ENCODE measurements at regions not wholly inside any gene's neighbourhood (a gene's known extent, or its start where the extent isn't known, plus 50 kb on each side); places are given as distances from the start of the nearest gene placed in this dataset.

DNA sequence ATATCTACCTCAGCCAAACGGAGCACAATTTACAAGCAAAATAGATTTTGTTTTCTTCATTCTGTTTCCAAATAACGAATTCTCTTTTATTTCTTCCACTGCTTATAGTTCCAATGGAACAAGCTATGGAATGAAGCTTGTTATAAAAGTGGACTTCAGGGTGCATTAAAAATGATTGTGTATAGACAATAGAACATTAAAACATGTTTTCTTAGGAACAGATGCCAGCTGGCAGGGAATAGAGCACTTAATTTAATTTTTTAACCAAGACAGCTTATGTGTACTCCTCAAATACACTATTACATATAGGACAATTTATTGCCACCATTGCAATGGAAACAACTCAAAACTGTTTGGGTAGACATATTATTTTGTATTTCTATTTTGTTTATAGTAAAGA is 860.1 kb upstream of the TYRP1 start:
- Mint-ChIP-seq H3K9me3 (peaks cover 16% of the 10 kb centered on the region), H3K4me1 (no peaks in the 10 kb centered on the region), H3K27me3 (ENCODE audit: low read depth) (no peaks in the 10 kb centered on the region), H3K27ac (no peak overlapping the region), H3K4me3 (no peak overlapping the region), H3K36me3 (no peaks in the 10 kb centered on the region)
- DNase-seq (ENCODE audit: low spot score in 2 of 2, unreplicated experiment in 2 of 2): no peak
- TF ChIP-seq CTCF (IDR thresholded peaks at IDR 0.05; ENCODE audit: unreplicated experiment): no peak

DNA sequence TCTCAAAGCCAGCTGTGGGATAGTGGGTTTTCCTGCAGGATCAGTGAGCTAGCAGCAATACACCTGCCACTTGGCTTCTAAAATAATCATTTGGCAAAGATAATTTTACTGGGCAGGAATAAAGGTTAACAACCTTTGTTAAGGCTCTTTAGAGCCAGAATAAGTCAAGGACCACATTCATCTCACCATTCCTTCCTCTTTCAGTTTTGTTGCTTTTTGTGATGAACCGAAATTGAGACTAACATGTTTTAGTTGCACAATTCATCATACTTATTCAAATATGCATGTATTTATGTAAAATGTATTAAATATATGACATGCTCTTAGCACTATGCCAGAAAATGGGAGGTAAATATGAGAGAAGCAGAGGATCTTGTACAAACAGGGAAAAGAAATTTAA is 824.4 kb upstream of the TYRP1 start:
- Mint-ChIP-seq H3K9me3 (no peaks in the 10 kb centered on the region), H3K4me1 (peaks cover 11% of the 10 kb centered on the region), H3K36me3 (no peaks in the 10 kb centered on the region), H3K27ac (no peak overlapping the region), H3K4me3 (no peak overlapping the region), H3K27me3 (ENCODE audit: low read depth) (no peaks in the 10 kb centered on the region)
- TF ChIP-seq CTCF (IDR thresholded peaks at IDR 0.05; ENCODE audit: unreplicated experiment): no peak
- no peak for DNase-seq (ENCODE audit: low spot score in 2 of 2, unreplicated experiment in 2 of 2)

- Mint-ChIP-seq H3K4me1 (peaks cover 11% of the 10 kb centered on the region), H3K36me3 (no peaks in the 10 kb centered on the region), H3K4me3 (no peak overlapping the region), H3K27ac (no peak overlapping the region), H3K9me3 (no peaks in the 10 kb centered on the region), H3K27me3 (ENCODE audit: low read depth) (no peaks in the 10 kb centered on the region)
- no peak for TF ChIP-seq CTCF (IDR thresholded peaks at IDR 0.05; ENCODE audit: unreplicated experiment)
- DNase-seq (ENCODE audit: low spot score in 2 of 2, unreplicated experiment in 2 of 2): no peak
These were observed 821.3 kb upstream of the TYRP1 start for GRCh38 chr9:11871852-11872251.

DNA sequence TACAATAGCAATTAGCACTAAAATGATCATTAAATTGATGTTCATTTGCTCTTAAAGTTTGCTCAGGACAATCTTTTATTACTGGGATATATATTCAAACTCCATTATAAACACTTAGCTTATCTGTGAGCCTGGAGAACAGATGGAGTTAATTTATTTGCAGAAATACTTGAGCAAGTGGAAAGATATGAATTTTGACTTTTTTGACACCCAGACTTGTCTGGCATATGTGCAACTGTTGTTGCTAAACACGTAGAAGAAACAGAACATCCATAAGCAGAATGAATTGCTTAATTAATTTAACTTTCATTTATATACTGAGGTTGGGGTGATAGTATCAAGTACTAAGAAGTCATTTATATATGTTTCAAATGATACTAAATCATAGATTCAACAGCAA is 820.7 kb upstream of the TYRP1 start:
- no peaks in the 10 kb centered on the region for H3K27me3 Mint-ChIP-seq (ENCODE audit: low read depth)
- H3K36me3 Mint-ChIP-seq: no peaks in the 10 kb centered on the region
- H3K4me1 Mint-ChIP-seq: peaks cover 11% of the 10 kb centered on the region
- no peak overlapping the region for H3K4me3 Mint-ChIP-seq
- no peak overlapping the region for H3K27ac Mint-ChIP-seq
- no peak for TF ChIP-seq CTCF (IDR thresholded peaks at IDR 0.05; ENCODE audit: unreplicated experiment)
- no peak for DNase-seq (ENCODE audit: low spot score in 2 of 2, unreplicated experiment in 2 of 2)
- H3K9me3 Mint-ChIP-seq: no peaks in the 10 kb centered on the region

DNA sequence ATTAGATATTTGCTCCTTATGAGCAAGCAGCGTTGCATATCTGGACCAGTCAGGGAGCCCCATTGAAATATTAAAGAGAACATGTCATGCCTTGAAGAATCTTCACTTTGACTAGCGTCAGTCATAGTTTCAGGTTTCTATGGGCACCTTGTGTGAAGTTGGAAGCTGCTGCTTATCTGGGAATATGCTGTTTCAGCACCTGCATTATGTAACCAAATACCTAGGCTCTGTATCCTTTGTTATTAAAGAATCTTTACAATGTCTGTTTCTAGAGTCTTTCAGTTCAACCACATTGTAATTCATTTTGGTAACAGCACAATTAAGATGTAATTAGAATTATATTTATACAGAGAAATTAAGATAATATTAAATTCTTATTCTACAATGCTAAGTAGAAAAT is 818.8 kb upstream of the TYRP1 start:
- no peak overlapping the region for H3K4me3 Mint-ChIP-seq
- peaks cover 11% of the 10 kb centered on the region for H3K4me1 Mint-ChIP-seq
- no peaks in the 10 kb centered on the region for H3K9me3 Mint-ChIP-seq
- no peaks in the 10 kb centered on the region for H3K27me3 Mint-ChIP-seq (ENCODE audit: low read depth)
- no peak for DNase-seq (ENCODE audit: low spot score in 2 of 2, unreplicated experiment in 2 of 2)
- TF ChIP-seq CTCF (IDR thresholded peaks at IDR 0.05; ENCODE audit: unreplicated experiment): no peak
- H3K27ac Mint-ChIP-seq: no peak overlapping the region
- no peaks in the 10 kb centered on the region for H3K36me3 Mint-ChIP-seq

GRCh38 chr9:11892401-11892800 is 800.8 kb upstream of the TYRP1 start:
- H3K36me3 Mint-ChIP-seq: no peaks in the 10 kb centered on the region
- TF ChIP-seq CTCF (IDR thresholded peaks at IDR 0.05; ENCODE audit: unreplicated experiment): no peak
- H3K9me3 Mint-ChIP-seq: peaks cover 32% of the 10 kb centered on the region

More at GRCh38 chr9:11892401-11892800, 800.8 kb upstream of the TYRP1 start:
- H3K4me1 Mint-ChIP-seq: no peaks in the 10 kb centered on the region
- no peaks in the 10 kb centered on the region for H3K27me3 Mint-ChIP-seq (ENCODE audit: low read depth)
- H3K27ac Mint-ChIP-seq: no peak overlapping the region
- H3K4me3 Mint-ChIP-seq: no peak overlapping the region
- no peak for DNase-seq (ENCODE audit: low spot score in 2 of 2, unreplicated experiment in 2 of 2)
